ENCODE measurements at regions not wholly inside any gene's neighbourhood (a gene's known extent, or its start where the extent isn't known, plus 50 kb on each side); places are given as distances from the start of the nearest gene placed in this dataset.

DNA sequence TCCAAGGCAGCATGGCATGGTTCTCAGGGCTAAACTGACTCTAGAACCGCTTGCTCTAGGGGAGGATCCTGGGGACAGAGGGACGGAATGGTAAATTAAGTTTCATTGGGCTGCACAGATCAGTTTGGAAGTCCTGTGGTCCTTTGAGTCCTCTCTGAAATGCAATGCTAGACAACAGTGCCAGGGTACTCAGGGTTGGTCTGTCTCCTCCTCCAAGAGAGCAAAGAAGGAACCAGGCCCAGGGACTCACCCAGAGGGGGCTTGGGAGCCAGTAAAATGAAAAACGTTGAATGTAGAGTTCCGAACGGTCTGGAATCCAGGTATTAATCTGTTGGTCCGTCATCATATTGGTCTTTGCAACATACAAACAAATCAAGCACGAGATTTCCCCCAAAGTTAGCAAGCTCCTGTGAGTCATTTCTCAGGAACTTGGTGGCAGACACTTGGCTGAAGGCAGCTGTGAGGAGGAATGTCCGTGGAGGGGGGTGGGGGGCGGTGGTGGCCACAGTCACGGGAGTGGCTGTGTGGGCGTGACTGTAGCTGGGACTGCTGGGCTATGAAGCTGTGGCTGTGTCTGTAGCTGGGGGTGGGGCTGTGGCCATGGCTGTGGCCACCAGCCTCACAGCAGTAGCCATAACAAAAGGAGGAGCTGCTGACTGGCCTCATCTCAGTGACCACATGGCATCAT is 361.0 kb downstream of the SHQ1 start:
- DNase-seq: no peak

DNA sequence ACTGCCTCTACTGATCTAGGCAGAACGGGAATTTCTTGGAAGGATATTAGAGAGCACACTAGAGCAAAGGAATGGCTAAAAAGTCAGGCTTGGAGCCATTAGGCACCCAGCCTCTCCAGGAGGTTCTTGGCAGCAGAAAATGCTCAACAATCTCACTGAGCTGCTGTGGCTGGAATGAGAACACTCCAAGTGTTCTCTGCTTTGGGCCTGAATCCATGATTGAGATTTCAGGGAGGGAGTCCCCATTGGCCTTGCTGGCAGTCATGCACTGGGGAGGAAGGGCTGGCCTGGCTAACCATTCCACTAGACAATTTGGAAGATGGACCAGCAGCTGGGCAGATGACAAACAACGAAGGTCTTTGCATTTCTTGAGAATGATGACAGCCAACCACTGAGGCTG is 362.6 kb downstream of the SHQ1 start:
- no peak for DNase-seq

DNA sequence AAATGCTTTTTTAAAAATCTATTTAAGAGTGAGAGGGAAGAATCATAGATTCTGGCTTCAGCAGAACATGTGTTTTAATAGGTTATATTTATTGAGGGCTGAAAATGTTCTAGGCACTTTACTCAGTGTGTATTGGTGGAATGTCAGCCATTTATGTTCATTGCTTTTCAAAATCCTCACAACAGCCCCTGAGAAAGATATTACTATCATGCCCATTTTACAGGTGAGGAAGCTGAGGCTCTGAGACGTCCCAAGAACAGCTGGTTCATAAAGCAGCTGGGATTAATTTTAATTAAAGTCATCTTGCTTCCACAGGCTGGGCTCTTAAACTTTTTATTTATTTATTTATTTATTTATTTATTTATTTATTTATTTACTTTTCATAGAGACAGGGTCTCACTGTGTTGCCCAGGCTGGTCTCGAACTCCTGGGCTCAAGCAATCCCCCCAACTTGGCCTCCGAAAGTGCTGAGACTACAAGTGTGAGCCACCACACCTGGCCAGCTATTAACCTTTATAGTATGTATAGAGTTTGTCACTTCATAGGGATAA is 364.6 kb downstream of the SHQ1 start:
- DNase-seq: no peak

DNA sequence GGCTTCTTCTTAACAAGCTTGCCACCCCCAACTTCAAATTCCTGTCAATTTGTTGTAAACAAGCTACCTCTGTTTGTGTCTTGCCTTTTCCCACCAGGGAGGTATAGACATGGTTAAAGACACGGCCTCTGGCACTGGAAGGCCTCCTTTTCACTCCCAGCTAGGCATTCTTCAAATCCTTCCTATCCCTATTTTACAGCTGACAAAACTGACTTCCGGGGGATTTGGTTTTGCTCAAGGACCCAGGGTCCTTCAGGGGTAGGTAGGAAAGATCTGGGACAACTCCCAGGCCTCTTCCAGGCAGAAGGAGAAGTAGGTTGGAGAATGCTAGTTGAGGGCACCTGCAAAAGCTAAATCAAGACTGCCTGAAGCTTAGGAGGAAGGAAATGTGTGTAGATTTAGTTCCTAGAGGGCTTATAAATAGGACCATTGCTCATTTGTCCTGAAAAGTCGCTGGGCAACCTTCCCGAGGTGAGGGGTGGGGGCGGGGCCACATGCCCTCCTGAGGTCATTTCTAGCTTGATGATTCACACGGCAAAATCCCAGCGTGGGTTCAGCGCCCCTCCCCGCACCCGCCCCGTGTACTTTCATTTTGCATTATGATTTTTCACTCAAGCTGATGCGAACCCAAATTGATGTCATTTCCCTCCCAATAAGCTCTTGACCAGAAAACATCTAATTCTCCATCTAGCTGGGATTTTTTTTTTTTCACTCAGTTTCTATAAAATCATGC is 365.5 kb downstream of the SHQ1 start:
- DNase-seq: peak; percentile 66

DNA sequence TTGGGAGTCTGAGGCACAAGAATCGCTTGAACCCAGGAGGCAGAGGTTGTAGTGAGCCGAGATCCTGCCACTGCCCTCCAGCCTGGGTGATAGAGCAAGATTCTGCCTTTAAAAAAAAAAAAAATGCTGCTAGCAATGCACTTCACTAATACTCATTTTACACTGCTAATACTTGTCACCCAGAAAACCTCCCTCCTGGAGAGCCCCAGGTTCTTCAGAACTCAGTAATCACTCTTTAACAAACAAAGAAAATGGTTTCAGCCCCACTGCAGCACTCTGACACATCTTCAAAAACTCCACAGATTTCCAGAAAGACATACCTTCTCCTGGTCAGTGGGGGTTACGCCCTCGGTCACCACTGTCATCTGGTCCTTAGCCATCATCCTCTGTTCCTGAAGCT is 366.7 kb downstream of the SHQ1 start:
- DNase-seq: no peak

DNA sequence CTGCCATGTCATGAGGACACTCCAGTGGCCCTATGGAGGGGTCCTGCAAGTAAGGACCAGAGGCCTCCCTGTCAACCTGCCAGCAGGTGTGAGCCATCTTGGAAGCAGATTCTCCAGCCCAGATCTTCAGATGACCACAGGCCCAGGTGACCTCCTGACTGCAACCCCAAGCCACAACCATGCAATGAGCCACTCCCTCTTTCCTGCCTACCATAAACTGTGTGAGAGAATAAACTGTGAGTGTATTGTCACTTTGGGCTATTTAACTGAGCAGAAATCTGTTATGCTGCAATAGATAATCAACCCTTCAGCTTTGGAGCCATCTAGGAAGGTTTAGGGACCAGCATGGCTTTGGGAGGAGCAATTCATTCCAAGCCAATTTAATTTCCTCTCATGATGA is 367.9 kb downstream of the SHQ1 start:
- DNase-seq: no peak

DNA sequence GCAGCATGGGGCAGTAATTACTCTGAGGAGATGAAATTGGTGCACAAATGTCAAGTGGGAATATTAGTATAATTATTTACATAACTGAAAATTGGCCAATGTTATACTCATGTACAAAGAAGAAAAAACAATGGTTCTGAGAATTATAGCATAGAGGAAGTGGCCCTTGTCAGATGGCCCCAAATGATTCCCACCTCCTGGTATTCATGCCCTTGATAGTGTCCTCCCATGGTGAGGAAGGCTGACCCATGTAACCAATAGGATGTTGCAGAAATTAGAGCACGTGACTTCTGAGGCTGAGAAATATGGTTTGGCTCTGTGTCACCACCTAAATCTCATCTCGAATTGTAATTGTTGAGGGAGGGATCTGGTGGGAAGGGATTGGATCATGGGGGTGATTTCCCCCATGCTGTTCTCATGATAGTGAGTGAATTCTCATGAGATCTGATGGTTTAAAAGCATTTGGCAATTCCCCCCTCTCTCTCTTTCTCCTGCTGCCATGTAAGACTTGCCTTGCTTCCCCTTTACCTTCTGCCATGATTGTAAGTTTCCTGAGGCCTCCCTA is 368.5 kb downstream of the SHQ1 start:
- DNase-seq: no peak

DNA sequence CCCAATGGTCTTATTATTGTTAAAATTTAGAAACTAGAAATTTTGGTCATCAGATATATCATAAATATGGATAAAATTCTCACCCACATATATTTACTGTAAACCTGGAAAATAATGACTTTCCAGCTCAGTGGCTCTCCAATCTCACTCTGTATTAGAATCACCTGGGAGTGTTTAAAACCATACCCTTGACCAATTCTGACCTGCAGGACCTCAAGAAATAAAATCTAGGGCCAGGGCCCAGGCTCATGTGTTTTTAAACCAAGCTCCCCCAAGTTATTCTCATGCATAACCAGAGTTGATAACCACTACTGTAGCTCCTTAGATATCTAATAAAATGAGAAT is 372.1 kb downstream of the SHQ1 start:
- no peak for DNase-seq

DNA sequence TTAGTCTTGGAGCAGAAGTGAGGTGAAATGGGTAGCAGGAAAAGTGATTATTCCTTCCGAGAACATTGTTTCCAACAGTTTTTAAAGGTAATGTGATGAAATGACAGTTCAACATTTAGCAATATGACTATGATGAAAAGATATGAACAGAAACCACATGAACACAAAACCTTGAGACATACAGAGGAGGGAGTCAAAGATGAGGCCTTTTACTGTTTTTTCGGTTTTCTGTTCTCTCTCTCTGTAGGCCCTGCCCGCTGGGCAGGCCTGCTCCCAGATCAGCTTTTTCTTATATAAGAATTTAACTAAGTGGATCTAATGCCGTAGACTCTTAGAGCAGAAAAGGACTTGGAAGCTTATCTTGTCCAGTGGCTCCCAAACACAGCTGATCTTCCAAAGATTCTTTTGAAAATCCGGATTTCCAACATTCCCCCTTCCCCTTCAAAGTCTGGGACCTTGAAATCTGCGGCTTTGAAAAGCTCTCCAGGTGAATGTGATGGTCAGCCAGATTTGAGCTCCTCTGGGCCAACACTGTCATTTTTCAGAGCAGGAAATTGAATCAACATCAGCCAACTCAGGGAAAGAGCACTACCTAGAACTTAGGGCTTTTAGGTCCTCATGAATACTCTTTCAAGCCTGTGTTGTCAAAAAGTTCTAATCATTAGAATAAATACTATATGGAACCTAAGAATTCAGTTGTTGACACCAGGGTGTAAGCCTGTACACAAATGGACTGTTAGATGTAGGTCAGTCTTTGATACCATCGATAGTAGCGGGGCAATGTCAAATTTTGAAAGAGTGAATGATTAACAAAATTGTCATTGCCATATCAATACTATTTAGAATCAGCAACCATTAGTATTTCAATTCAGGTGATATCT is 372.7 kb downstream of the SHQ1 start:
- DNase-seq: no peak

DNA sequence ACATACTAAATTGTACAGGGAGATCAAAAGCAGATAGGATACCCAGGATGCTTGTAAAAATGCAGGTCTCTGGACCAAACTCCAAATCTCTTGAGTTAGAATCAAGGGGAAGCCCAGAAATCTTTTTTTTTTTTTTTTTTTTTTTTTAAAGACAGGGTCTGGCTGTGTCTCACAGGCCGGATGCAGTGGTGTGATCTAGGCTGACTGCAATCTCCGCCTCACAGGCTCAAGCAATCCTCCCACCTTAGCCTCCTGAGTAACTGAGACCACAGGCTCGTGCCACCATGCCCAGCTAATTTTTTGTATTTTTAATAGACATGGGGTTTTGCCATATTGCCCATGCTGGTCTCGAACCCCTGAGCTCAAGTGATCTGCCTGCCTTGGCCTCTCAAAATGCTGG is 373.5 kb downstream of the SHQ1 start:
- no peak for DNase-seq

DNA sequence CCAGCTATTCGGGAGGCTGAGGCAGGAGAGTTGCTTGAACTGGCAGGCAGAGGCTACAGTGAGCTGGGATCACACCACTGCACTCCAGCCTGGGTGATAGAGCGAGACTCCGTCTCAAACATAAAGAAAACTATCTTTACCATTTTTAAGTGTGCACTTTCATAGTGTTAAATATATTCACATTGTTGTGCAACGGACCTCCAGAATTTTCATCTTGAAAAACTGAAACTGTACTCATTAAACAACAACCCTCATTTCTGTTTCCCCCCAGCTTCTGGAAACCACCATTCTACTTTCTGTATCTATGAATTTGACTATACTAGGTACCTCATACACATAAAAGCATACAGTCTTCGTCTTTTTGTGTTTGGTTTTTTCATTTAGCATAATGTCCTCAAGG is 375.1 kb downstream of the SHQ1 start:
- DNase-seq: no peak

DNA sequence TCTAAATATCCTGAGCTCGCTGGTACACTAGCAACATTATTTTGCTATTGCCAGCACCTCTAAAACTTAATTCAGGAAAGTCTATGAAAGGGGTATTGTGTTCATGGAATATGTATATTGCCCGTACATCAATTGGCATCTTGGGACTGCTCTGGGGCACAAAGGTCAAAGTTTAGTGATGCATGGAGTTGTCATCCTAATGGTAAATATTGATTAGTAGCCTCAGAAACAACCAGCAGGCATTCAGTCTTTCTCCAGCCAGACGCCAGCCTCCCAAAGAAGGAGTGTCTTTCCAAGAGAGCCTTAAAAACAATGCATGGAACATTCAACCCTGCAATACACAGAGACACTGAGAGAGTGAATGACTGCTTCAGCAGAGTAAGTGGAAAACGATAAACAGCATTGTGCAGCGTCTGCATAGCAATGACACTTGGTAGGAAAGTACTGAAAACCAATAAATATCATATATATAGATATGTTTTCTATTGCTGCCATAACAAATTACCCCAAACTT is 377.3 kb downstream of the SHQ1 start:
- DNase-seq: no peak

DNA sequence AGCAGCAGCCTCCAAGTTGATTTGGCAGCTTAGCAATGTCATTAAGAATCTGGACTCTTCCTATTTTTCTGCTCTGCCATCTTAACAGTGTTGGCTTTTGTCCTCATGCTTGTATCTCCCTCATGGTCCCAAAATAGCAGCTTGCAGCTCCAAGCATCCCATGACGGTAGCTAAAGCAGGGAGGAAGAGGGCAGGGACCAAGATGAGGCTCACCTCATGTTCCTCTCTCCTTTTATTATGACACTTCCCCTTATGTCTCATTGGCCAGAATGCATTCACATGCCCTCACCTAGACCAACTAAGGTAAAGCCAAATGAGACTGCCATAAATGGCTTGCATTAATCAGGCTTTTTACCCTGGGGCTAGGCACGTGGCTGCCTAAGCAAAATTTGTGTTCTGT is 382.4 kb downstream of the SHQ1 start:
- no peak for DNase-seq

DNA sequence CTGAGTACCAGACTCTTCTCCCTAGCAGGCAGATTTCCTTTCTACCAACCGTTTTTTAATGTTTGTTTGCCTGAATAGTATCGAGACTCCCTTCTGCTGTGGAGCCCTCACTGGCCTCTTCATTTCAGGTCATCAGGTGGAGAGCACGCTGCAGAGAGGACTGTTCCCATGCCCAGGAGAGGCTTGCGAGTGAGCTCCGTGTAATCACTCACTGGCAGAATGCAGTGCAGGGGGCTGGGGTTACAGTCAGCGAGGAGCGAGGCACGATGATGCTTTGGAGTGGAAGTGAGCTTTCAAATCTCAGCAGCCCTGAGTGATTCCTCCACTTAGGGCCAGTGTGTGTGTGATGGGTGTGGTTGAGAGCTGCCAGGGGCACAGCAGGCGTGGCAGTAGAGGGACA is 385.2 kb downstream of the SHQ1 start:
- no peak for DNase-seq

DNA sequence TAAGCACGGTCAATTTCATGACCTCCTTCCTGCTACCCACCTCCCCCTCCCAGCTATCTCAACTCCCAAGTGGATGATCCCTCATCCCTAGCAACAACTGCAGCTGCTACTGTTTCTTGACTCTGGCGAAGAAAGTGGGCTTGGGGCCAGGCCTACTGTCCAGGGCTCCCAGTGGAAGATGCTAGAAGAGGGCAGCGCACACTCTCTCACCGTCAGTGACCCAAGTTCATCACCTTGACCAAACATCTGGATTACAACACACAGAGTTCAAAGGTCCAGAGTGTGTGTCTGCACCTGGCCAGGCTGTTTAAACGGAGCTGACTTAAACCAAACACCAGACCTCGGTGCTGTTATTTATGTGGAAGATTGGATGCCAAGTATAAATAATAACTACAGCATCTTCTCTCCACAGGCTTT is 385.6 kb downstream of the SHQ1 start:
- DNase-seq: no peak

DNA sequence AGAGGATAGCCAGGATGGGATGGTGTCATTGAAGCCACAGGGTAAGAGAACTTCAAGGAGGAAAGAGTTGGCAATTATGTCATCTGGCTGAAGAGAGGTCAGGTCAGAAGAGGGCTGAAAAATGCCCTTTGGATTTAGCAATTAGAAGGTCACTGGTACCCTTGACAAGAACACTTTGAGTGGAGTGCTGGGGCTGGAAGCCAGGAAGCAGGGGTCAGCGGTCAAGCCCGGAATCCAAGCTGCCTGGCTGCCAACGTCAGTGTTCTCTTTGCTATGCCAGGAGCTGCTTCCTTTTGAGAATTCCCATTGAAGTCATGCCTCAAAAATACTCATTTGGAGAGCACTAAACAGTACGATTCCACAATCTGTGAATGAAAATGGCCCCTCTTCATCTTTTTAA is 386.5 kb downstream of the SHQ1 start:
- no peak for DNase-seq

DNA sequence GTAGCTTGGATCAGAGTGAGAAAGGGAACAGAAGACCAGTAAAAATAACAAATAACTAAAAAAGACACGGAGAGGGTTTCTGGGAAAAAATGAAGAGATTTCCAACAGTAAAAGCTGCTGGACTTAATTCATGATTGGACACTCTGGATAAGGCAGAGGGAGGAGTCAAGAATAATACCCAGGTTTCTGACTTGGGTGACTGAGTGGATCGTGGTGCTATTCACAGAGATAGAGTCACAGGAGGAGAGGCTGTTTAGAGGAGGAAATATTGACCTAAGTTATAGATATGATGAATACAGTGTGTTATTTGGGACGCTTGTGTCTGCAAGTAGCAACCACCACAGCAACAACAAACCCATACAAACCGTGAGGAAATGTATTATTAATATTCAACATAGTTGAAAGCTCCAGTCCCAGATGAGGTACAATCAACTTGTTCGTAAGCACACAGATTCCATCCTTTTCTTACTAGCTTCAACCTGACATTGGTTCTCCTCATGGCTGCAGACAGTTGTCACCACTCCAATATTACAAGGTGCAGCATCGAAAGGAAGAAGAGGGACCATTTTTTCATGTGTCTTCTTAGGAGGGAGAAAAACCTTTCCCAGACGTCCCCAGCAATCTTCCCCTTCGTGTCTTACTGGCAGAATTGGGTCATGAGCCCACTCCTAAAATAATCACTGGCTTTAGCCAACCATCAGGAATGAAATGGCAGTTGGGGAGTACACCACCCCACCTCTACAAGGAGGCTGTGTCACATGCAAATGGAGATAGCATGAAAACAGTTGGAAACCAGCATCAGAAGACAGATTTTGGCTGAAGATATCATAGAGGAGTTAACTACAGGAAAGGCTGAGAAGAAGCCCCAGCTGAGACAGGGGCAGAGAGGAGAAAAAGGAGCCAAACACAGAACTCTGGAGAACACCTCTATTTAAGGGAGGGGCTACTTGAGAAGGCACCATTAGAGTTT is 387.8 kb downstream of the SHQ1 start:
- DNase-seq: no peak

DNA sequence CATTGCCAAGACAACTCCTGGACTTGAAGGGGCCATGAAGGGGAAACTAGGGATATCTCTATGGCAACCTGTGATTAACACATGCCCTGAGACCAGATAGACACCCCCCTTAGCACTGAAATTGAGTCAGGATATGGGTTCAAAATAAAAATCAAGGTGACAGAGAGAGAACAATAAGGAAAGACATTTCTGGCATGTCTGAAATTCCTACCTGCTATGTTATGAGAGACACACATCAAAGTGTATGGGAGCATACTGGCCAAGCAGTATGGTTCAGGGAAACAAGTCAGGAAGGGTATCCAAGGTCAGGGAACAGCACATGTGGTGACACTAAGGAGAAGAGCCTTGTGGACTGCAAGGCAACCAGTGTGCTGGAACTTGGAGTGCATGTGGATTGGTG is 388.7 kb downstream of the SHQ1 start:
- no peak for DNase-seq

DNA sequence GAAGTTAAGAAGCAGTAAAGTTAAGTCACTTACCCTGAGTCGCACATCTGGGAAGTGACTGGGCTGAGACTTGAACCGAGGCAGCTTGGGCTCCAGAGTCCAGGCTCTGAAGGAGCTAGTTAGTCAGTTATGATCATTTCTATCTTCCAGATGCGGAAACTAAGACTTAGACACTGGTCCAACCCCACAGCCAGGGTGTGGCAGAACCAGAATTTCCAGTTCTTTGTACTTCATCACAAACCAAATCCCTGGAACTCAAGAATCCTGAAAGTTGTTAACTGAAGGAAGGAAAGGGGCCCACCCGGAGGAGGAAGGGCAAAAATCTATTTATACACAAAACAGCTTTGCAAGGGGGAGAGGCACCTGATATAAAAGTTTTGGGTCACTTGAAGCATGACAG is 389.9 kb downstream of the SHQ1 start:
- no peak for DNase-seq

DNA sequence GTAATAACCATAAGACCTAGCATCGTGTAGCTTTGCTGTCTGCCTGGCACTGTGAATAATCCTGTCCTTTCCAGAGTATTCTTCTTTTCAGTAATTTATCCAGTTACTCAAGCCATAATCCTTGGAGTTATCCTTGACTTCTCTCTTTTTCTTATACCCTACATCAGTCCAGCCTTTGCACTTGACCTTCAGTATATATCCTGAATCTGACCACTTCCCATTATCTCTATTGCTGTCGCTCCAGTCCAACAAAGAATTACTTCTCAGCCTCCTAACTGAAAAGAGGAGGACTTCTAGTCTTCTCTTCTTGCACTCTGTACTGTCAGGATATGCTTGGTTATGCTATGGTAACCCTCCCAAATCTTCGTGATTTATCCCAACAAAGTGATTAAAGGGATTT is 393.8 kb downstream of the SHQ1 start:
- no peak for DNase-seq

DNA sequence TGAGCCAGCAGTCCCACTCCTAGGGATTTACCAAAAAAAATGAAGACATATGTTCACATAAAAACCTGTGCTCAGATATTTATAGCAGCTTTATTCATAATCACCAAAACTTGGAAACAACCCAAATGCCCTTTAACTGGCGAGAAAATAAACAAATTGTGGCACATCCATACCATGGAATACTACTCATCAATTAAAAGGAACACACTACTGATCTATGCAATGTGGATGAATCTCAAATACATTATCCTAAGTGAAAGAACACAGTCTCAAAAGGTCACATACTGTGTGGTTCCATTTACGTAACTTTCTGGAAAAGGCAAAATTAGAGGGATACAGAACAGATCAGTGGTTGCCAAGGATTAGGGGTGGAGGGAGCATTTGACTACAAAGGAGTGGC is 394.5 kb downstream of the SHQ1 start:
- DNase-seq: no peak

DNA sequence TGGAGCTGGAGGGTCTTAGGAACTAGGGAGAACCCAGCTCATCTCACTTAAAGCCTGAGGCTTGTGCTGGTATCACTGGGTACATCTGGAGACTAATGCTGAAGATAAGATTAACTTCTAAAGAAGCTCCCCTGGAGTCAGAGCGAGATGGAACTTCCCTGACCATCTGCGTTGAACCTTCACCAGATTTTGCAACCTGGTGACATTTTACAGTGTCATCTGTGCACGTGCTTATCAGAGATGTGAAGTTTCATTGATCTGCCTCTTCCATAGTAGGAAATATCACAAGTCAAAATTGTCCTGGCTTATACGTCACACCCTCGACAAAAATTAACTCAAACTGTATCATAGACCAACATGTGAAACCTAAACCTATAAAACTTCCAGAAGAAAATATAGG is 395.5 kb downstream of the SHQ1 start:
- DNase-seq: no peak
